ENCODE measurements at regions not wholly inside any gene's neighbourhood (a gene's known extent, or its start where the extent isn't known, plus 50 kb on each side); places are given as distances from the start of the nearest gene placed in this dataset.
"Not testable (repeated sequence)": the region's sequence is repeated elsewhere in the genome, so short reads cannot be mapped to it uniquely, and the experiment has no call there.

- peaks cover 1 to 13% (median 9%) of the 10 kb centered on the region in 3 donors for H3K4me1 Mint-ChIP-seq
- H3K36me3 ChIP-seq (ENCODE audit: insufficient read depth, low read length); H3K9me3 Mint-ChIP-seq; POLR2A ChIA-PET; H3K4me3 Mint-ChIP-seq; H3K4me3 ChIP-seq (ENCODE audit: low read length); H3K27me3 ChIP-seq (ENCODE audit: insufficient read depth, low read length, poor library complexity, severe bottlenecking); H3K27ac ChIP-seq (ENCODE audit: low read depth, low read length); DNase-seq; H3K9me3 ChIP-seq (ENCODE audit: low read length); H3K27me3 Mint-ChIP-seq; H3K36me3 Mint-ChIP-seq; CTCF ChIA-PET; H3K27ac Mint-ChIP-seq; H3K4me1 ChIP-seq (ENCODE audit: insufficient read depth, low read length): not testable (repeated sequence)
Measured at GRCh38 chr1:47664896-47665295, 227.1 kb downstream of the FOXD2 start.

- Histone ChIP-seq H3K36me3 (ENCODE audit: insufficient read depth, low read length) (no peaks in the 10 kb centered on the region), H3K27me3 (ENCODE audit: insufficient read depth, low read length, poor library complexity, severe bottlenecking) (no peaks in the 10 kb centered on the region), H3K4me1 (ENCODE audit: insufficient read depth, low read length) (no peaks in the 10 kb centered on the region), H3K9me3 (ENCODE audit: low read length) (no peaks in the 10 kb centered on the region), H3K4me3 (ENCODE audit: low read length) (no peak overlapping the region), H3K27ac (ENCODE audit: low read depth, low read length) (no peak overlapping the region)
- no peak for DNase-seq
- Mint-ChIP-seq H3K9me3 (peaks cover 6 to 20% (median 10%) of the 10 kb centered on the region in 5 donors), H3K36me3 (peaks cover 0 to 4% (median 0%) of the 10 kb centered on the region in 3 donors), H3K27ac (no peak overlapping the region), H3K4me1 (no peaks in the 10 kb centered on the region), H3K27me3 (peaks cover 2 to 21% of the 10 kb centered on the region in 2 donors), H3K4me3 (no peak overlapping the region)
- ChIA-PET CTCF (no interaction called here), POLR2A (no interaction called here)
Measured at GRCh38 chr1:47669081-47669585, 231.3 kb downstream of the FOXD2 start.

- ChIA-PET CTCF (no interaction called here), POLR2A (no interaction called here)
- H3K27me3 ChIP-seq (ENCODE audit: insufficient read depth, low read length, poor library complexity, severe bottlenecking): no peaks in the 10 kb centered on the region
- no peak overlapping the region for H3K27ac ChIP-seq (ENCODE audit: low read depth, low read length)
- Mint-ChIP-seq H3K27me3 (peaks cover 5 to 25% of the 10 kb centered on the region in 2 donors), H3K36me3 (peaks cover 0 to 4% (median 0%) of the 10 kb centered on the region in 3 donors), H3K4me1 (no peaks in the 10 kb centered on the region), H3K27ac (no peak overlapping the region), H3K9me3 (peaks cover 4 to 20% (median 10%) of the 10 kb centered on the region in 5 donors), H3K4me3 (no peak overlapping the region)
- DNase-seq: no peak
- no peaks in the 10 kb centered on the region for H3K9me3 ChIP-seq (ENCODE audit: low read length)
- no peaks in the 10 kb centered on the region for H3K4me1 ChIP-seq (ENCODE audit: insufficient read depth, low read length)
- no peaks in the 10 kb centered on the region for H3K36me3 ChIP-seq (ENCODE audit: insufficient read depth, low read length)
- no peak overlapping the region for H3K4me3 ChIP-seq (ENCODE audit: low read length)
Measured at GRCh38 chr1:47672622-47673021, 234.8 kb downstream of the FOXD2 start.

- ChIA-PET CTCF (no interaction called here), POLR2A (no interaction called here)
- Mint-ChIP-seq H3K9me3 (peaks cover 4 to 20% (median 10%) of the 10 kb centered on the region in 5 donors), H3K27me3 (peaks cover 8 to 25% of the 10 kb centered on the region in 2 donors), H3K36me3 (peaks cover 0 to 4% (median 0%) of the 10 kb centered on the region in 3 donors), H3K4me3 (no peak overlapping the region), H3K4me1 (no peaks in the 10 kb centered on the region), H3K27ac (no peak overlapping the region)
- Histone ChIP-seq H3K27ac (ENCODE audit: low read depth, low read length) (no peak overlapping the region), H3K4me1 (ENCODE audit: insufficient read depth, low read length) (no peaks in the 10 kb centered on the region), H3K4me3 (ENCODE audit: low read length) (no peak overlapping the region), H3K36me3 (ENCODE audit: insufficient read depth, low read length) (no peaks in the 10 kb centered on the region), H3K9me3 (ENCODE audit: low read length) (no peaks in the 10 kb centered on the region), H3K27me3 (ENCODE audit: insufficient read depth, low read length, poor library complexity, severe bottlenecking) (no peaks in the 10 kb centered on the region)
- no peak for DNase-seq
Measured at GRCh38 chr1:47674189-47674588, 236.3 kb downstream of the FOXD2 start.

GRCh38 chr1:47675047-47675675 is 237.3 kb downstream of the FOXD2 start:
- H3K4me3 ChIP-seq (ENCODE audit: low read length): no peak overlapping the region
- Mint-ChIP-seq H3K36me3 (peaks cover 0 to 4% (median 0%) of the 10 kb centered on the region in 3 donors), H3K9me3 (peaks cover 4 to 20% (median 10%) of the 10 kb centered on the region in 5 donors), H3K4me1 (no peaks in the 10 kb centered on the region), H3K27me3 (peaks cover 8 to 28% of the 10 kb centered on the region in 2 donors), H3K27ac (no peak overlapping the region), H3K4me3 (no peak overlapping the region)
- no peak for DNase-seq
- POLR2A ChIA-PET: no interaction called here
- no peak overlapping the region for H3K27ac ChIP-seq (ENCODE audit: low read depth, low read length)
- H3K36me3 ChIP-seq (ENCODE audit: insufficient read depth, low read length): no peaks in the 10 kb centered on the region
- no peaks in the 10 kb centered on the region for H3K27me3 ChIP-seq (ENCODE audit: insufficient read depth, low read length, poor library complexity, severe bottlenecking)
- CTCF ChIA-PET: no interaction called here
- H3K9me3 ChIP-seq (ENCODE audit: low read length): no peaks in the 10 kb centered on the region
- H3K4me1 ChIP-seq (ENCODE audit: insufficient read depth, low read length): no peaks in the 10 kb centered on the region

DNA sequence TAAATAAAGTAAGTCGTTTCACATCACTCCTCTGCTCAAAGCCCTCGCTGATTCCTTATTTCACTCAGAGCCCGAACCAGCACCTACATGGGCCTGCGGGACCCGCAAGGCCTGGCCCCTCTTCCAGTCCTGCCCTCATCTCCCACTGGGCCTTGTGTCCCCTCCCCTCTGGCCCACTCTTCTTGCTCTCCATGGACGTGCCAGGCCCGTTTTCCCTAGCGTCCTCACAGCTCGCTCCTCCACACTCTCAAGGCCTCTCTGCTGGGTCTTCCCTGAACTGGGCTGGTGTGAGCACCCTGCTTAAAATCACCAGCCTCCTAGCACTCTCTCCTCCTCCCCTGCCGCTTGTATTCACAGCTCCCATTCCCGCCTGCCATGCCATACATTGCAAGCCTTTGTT is 237.9 kb downstream of the FOXD2 start:
- H3K27me3 ChIP-seq (ENCODE audit: insufficient read depth, low read length, poor library complexity, severe bottlenecking): no peaks in the 10 kb centered on the region
- no peak overlapping the region for H3K4me3 ChIP-seq (ENCODE audit: low read length)
- H3K36me3 ChIP-seq (ENCODE audit: insufficient read depth, low read length): no peaks in the 10 kb centered on the region
- peaks cover 10 to 23% of the 10 kb centered on the region in 2 donors for H3K27me3 Mint-ChIP-seq
- no peak overlapping the region for H3K4me3 Mint-ChIP-seq
- H3K36me3 Mint-ChIP-seq: peaks cover 0 to 4% (median 0%) of the 10 kb centered on the region in 3 donors
- H3K9me3 ChIP-seq (ENCODE audit: low read length): no peaks in the 10 kb centered on the region
- H3K9me3 Mint-ChIP-seq: peaks cover 4 to 20% (median 10%) of the 10 kb centered on the region in 5 donors
- no peak for DNase-seq
- no peaks in the 10 kb centered on the region for H3K4me1 ChIP-seq (ENCODE audit: insufficient read depth, low read length)
- H3K27ac ChIP-seq (ENCODE audit: low read depth, low read length): no peak overlapping the region
- POLR2A ChIA-PET: no interaction called here
- H3K4me1 Mint-ChIP-seq: no peaks in the 10 kb centered on the region
- CTCF ChIA-PET: no interaction called here
- H3K27ac Mint-ChIP-seq: no peak overlapping the region

- H3K27me3 Mint-ChIP-seq: peaks cover 10 to 19% of the 10 kb centered on the region in 2 donors
- peak overlapping the region in 1 of 8 donors; percentile 43 for H3K27ac Mint-ChIP-seq
- Histone ChIP-seq H3K4me1 (ENCODE audit: insufficient read depth, low read length) (no peaks in the 10 kb centered on the region), H3K36me3 (ENCODE audit: insufficient read depth, low read length) (no peaks in the 10 kb centered on the region), H3K27ac (ENCODE audit: low read depth, low read length) (no peak overlapping the region), H3K4me3 (ENCODE audit: low read length) (no peak overlapping the region), H3K27me3 (ENCODE audit: insufficient read depth, low read length, poor library complexity, severe bottlenecking) (no peaks in the 10 kb centered on the region), H3K9me3 (ENCODE audit: low read length) (no peaks in the 10 kb centered on the region)
- CTCF ChIA-PET: no interaction called here
- peaks cover 0 to 4% (median 0%) of the 10 kb centered on the region in 3 donors for H3K36me3 Mint-ChIP-seq
- H3K4me3 Mint-ChIP-seq: no peak overlapping the region
- no peak for DNase-seq
- no peaks in the 10 kb centered on the region for H3K4me1 Mint-ChIP-seq
- POLR2A ChIA-PET: no interaction called here
- H3K9me3 Mint-ChIP-seq: peaks cover 4 to 17% (median 10%) of the 10 kb centered on the region in 5 donors
Measured at GRCh38 chr1:47676311-47677054, 238.6 kb downstream of the FOXD2 start.

GRCh38 chr1:47677241-47677940 is 239.5 kb downstream of the FOXD2 start:
- Mint-ChIP-seq H3K27me3 (peaks cover 13 to 24% of the 10 kb centered on the region in 2 donors), H3K4me3 (no peak overlapping the region), H3K9me3 (peaks cover 4 to 13% (median 7%) of the 10 kb centered on the region in 5 donors), H3K27ac (no peak overlapping the region), H3K4me1 (no peaks in the 10 kb centered on the region), H3K36me3 (peaks cover 0 to 4% (median 0%) of the 10 kb centered on the region in 3 donors)
- CTCF ChIA-PET: no interaction called here
- no peaks in the 10 kb centered on the region for H3K27me3 ChIP-seq (ENCODE audit: insufficient read depth, low read length, poor library complexity, severe bottlenecking)
- DNase-seq: no peak
- no peak overlapping the region for H3K27ac ChIP-seq (ENCODE audit: low read depth, low read length)
- no peaks in the 10 kb centered on the region for H3K36me3 ChIP-seq (ENCODE audit: insufficient read depth, low read length)
- no peaks in the 10 kb centered on the region for H3K4me1 ChIP-seq (ENCODE audit: insufficient read depth, low read length)
- no peaks in the 10 kb centered on the region for H3K9me3 ChIP-seq (ENCODE audit: low read length)
- POLR2A ChIA-PET: no interaction called here
- H3K4me3 ChIP-seq (ENCODE audit: low read length): no peak overlapping the region

Data from CD8-positive, alpha-beta memory T cell (primary cell).